ENCODE measurements at regions not wholly inside any gene's neighbourhood (a gene's known extent, or its start where the extent isn't known, plus 50 kb on each side); places are given as distances from the start of the nearest gene placed in this dataset.
"Not testable (repeated sequence)": the region's sequence is repeated elsewhere in the genome, so short reads cannot be mapped to it uniquely, and the experiment has no call there.

DNA sequence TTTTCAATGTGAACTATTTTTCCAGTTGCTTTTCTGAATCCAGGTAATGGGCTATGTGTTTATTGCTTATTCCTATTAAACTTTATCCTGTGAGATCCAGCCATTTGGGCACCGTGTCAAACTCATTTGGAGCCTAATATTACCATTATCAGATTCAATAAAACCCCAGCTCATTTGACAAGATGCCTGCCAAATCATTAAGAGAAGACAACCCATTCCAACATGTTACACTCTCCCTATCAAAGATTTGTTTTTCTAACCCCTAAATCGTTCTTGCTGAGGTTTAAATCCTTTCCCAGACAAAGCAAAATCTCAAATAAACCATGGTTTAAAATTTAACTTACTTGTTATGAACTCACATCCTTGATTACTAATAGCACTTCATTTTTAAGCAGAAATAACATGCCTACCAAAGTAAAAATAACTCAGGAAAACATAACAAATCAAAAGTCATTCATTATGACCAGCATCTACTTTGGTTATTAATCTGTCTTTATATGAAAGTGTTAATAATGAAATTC, 130.0 kb upstream of the TCF21 start:
- no peak for DNase-seq

DNA sequence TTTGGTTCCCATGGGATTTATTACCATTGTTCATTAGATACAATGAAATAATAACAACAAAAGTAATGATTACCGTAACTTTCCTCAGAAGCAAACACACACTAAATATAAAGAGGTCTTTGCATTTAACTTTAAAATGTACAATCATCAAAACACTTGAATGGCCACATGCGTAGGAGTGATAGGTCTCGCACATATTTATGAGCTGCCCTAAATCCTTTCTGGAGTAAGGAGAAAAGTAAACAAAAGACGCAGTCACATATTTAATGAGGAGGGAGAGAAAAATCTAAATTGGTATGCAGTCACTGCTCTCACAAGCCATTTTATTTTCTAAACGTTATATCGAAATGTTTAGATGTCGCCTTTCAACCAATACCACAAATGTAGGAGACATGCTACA, 129.4 kb upstream of the TCF21 start:
- no peak for DNase-seq

DNA sequence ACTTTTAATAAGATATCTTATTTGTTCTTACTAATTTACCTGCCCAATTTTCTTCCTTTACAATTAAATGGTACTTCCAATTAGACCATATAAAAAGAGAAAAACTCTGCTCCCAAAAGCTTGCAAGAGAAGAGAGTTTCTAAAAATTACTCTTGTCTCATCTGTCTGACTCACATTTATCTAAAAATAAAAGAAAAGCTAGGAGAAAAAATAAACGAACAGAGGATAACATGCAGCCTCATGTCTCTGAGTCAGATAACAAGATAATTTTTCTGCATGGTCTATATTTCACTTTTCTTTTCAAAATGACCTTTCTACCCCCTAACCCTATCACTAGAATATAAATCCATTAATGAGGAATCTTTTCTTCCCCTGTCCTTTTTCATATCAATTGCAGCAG, 127.2 kb upstream of the TCF21 start:
- DNase-seq: no peak

DNA sequence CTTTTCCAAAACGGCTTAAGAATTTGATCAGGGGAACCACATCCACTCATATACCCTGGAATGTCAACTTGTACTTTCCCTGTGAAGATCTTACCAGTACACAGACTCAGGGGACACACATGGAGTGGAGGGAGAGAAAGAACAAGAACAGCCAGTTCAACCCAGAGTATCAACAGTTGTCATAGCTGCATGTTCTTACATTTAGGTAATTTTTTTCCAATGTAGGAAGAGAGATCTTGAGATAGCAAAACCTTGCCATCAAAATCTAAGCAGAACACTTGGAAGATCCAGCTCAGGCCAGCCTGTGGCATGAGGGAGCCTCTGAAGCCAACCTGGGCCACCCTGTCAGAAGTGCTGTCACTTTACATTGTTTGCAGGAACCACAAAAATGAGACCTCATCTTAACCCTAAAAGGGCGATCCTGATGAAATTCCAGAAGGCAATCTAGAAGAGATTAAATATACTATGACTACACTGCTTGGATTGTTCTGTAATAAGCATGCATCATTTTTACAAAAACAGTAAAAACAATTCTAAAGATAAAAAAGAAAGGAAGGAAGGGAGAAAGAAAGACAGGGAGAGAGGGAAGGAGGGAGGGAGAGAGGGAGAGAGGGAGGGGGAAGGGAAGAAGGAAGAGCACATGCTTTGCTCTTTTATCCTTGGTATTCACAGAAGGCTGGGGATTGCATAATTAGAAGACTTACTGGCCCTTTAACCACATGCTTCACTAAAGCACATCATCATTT, 124.7 kb upstream of the TCF21 start:
- no peak for DNase-seq

DNA sequence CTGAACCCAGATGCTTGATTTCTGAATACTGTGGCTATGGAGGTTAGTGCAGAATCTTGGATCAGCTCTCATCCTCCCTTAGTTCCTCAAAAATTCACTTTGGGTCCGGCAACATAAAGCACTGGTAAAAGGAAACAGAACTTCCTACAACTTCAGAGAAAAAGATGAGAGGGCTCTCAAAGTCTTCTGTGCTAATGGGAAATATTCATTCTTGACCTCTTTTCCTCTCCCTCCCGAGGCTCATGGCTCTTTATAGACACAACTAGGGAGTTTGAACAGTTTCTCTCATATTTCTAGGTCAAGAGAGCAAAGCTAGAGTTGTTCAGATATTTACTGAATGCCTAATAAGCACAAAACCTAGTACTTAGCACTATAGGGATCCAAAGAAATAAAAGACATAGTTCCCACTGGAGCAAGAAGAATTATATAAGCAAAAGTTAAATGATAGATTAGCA, 124.1 kb upstream of the TCF21 start:
- no peak for DNase-seq

DNA sequence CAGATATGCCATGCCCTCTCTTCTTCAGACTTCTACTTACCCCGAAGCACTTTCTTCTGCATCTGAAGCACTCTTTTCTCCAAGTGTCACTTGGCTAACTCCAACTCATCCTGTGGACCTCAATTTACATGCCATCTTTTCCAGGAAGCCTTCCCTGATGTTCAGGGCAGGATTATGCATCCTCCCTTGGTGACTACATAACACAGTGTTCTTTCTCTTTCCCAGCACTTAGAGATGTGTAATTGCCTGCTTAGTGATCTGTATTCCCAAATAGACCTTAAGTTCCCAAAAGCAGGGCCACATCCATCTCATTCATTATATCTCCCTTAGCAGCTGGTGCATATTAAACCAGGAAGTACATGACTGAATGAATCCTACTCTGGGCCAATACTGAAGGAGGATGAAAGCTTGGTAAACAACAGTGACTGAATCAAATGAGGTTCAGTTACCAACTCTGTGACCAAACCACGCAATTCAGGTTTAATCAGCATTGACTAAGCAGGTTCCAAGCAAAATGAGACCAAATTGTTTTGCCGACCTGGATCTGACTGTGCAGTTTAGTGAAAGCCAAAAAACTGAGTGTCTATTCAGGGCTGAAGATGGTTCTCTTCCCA, 121.4 kb upstream of the TCF21 start:
- no peak for DNase-seq

DNA sequence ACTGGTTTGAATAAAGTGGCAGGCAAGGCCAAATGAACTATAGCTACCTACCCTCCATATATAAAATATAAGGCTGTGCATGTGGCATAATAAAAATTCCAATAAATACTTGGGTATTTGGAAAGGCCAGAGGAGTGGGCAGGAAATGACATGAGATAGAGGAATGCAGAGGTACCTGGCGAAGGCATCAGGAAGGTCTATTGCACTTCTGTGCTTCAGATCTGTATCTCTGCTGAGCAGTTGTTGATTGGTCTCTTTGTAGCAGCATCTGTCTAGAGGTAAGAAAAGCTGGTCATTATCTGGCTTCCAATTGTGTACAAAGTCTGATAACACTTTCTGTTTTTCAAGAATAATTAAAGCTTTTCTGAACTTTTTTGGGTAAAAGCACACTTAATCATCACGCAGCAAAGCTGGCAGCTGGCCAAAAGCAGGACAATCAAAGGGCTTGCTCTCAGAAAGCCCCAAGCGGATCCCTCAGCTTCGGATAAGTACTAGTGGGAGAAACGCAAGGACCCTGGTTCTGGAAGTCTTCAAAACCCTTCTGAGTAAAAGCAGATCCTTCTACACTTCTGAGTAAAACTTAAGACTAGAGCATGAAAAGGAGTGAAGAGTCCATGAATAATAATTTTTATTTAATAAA, 120.1 kb upstream of the TCF21 start:
- DNase-seq: no peak

DNA sequence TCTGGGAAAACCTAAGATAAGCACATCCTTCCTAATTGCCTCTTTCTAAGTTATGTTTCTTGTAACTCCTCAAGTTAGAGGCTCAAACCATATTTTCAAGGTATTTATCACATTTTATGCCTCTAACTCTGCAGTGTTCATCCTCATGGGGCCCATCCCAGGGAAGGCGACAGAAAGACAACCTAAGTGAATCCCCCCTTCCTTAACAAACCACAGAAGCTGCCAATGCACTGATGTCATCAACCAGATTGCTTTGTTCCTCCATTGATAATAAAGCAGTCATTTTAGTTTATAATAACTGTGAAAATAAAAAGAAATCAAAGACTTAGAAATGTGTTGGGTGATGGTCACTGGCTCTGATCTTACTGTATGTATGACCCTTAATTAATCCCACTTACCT, 119.5 kb upstream of the TCF21 start:
- DNase-seq: no peak

DNA sequence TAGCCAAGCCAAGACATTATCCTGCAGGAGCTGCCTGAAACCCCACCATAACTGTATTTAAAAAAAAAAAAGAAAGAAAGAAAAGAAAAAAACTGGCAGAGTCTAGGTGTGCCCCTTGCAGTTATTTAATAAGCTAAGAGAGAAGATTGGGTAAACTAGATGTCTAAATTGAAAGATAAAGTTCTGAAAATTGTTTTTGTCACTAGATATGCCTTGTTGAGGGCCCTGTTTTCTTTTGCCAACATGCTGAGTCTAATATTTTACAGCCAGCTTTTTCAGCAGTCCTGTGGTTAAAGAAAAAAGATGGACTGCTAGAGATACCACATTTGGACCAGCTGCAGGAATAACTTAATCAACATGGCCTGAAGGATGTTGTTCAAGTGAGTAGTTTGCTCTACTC, 116.3 kb upstream of the TCF21 start:
- DNase-seq: no peak

DNA sequence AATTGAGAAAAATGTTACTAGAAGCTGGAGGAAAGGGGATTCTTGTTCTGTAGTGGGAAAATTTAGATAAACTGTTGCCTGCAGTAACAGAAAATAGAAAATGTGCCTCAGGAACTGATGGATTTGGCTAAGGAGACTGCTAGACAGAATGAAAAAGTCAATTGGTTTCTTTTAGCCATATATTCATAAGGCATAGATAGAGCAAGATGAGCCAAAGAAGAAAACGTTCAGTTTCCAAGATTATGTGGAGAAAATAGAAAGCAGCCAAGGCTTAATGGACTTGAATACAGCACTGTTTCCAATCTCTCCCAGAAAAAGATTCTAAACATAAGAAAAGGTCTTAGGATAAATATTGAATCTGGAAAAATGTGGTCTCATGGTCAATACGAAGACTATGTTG, 115.1 kb upstream of the TCF21 start:
- DNase-seq: no peak

DNA sequence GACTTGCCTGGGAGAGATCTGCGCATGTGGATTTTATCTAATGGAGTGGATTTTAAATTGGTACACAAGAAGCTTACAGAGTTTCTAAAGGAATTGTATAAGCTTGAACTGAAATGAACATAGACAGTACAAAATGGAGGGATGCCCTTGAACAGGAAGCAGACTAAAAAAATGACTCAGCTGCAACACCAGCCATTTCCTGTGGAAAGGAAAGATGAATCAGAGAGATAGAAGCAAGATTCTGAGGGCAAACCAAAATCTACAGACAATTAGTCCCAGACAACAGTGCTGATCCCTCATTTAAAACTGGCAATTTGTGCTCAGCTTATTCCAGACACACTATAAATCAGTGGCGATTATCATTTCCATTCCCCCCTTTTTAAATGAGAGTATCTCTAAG, 114.6 kb upstream of the TCF21 start:
- no peak for DNase-seq

DNA sequence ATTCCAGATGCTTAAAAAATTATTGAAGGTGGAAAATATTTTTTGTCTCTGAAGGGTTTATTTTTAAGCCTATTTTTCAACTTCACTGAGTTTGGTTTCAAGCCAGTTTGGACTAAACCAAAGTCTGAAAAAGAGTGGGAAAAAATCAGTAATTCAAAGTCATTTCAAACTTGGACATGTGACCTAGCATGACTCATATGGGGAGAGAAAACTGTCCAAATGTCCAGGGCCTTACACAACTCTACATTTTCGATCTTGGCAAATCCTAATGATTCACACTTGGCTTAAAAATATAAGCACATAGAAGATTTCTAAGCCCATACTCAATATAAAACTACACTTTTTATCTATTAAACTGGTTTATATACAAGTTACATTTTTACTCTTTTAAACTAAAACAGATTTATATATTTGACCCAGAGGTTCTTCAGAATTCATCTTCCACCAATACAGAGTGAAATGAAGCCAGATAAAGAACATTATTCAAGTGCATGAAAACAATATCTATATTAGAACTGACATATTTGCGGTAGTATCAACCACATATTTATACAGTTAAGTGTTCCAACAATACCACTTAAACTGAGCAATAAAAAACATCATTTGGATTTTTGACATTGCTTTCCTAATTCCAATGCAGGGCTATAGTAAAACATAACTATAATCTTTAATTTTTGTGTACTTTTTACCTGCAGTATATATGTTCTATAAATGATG, 110.3 kb upstream of the TCF21 start:
- no peak for DNase-seq

DNA sequence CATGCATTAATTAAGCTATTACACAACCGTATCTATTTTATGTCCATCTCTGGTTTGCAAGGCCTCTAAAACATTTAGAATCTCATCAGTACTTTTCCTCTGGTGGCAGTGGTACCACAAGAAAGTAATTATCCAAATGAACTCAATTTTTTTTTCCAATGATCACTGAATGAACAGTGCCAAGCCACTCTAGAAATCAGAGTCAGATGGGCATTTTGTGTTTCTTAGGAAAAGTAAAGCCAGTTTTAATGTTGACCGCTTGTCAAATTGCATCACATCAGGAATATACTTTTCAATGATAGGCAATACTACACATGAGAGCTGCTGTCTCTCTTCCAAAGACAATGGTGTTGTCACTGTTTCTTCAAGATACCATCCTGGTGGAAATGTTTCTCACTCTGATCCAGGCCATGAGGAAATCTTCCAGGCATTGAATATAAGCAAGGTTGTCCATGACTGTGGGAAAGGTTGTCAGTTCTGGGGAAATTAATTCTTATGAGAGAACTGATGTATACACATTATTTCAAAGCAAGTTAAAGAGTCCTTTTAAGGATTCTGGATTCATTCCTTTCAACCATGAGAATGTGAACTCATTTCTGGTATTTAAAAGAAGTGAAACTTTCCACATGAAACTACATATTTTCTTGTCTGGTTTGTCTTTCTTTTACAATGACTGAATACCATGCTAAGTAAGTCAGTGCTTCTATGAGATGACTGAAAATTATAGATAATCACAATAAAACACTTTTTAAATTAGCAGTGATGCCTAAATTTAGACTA, 108.8 kb upstream of the TCF21 start:
- no peak for DNase-seq

DNA sequence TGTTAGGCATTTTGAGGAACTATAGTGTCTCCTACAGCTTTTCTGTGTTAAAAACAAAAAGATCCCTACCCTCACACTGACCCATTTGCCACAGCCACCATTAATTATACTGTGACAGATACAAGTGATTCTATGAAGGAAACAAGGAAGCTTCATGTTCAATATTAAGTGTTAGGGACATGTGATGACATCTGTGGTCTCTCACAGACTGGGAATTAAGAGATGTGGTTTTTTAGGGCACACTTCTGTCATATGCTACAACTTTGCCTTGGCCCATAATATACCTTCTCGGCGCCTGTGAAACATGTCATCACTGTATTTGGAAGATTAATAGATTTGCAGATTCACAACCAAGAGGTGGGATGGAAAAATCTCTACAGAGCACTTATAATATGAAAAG, 102.9 kb upstream of the TCF21 start:
- DNase-seq: no peak

DNA sequence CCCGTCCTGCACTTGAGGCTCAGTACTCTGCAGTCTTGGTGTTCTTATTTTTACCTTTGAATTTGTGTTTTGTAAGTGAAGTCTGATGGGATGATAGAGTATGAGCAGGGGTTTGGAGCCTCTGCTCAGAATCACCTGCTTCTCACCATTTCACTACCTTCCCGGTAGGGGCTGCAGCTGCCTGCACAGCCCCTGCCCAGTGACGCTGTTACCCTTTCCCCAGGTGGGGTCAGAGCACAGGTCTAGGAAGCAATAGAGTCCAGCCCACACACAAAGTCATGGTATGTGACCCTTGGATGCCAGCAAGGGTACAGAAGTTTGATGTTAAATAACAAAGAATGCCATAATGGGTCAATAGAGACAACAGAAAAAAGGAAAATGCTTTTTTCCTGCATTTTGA, 101.8 kb upstream of the TCF21 start:
- no peak for DNase-seq

DNA sequence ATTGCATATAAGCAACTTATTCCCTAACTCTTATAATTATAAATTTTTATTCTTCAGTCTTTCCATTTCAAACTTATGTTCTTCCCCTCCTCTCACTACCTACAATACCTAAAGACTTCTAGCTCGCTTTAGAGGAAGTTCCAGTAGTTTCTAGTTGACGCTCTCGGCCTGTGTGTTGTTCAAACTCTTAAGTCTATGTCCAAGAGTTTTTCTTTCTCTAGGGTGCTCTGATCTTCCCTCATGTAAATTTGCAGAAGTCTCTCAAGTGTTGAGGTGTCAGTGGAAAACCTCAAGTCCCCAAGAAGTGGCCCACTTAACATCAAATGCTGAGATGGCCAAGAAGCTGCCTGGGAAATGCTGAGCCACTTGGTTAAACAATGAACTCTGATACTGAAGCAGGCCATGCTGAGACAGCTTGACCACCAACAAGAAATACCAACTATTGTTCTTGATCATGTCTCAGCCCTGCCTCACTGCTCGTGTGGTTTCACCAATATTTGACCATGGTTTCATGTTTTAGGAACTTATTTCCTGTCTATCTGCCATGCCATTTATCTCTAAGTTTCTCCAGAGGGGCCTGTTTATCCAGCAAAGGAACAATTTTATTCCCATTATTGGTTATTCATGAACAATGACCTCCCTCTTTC, 100.9 kb upstream of the TCF21 start:
- DNase-seq: no peak

DNA sequence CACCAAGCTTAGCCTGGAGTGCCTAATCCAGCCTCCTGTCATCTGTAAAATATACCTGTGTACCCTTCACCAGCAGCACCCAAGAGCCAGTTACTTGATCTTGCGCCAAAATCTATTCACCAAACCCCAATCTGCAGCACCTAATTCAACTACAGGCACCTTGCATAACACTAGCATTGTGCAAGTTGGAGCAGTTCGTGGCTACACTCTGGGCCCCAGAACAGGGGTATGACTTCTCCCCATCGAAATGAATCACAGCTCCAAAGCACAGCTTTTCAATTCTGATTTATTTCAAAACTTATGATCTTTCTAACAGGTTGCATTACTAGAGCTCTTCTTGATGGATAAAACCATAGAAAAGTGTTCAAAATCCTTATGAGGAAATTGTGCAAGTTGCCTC, 100.4 kb upstream of the TCF21 start:
- DNase-seq: no peak

DNA sequence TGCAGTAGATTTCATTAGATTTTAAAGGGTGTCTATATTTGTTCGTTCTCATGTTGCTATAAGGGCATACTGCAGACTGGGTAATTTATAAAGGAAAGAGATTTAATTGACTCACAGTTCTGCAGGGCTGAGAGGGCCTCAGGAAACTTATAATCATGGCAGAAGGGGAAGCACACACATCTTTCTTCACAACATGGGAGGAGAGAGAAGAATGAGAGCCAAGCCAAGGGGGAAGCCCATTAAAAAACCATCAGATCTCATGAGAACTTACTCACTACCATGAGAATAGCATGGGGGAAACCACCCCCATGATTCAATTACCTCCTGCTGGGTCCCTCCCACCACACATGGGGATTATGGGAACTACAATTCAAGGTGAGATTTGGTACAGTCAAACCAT, 99.5 kb upstream of the TCF21 start:
- DNase-seq: not testable (repeated sequence)

DNA sequence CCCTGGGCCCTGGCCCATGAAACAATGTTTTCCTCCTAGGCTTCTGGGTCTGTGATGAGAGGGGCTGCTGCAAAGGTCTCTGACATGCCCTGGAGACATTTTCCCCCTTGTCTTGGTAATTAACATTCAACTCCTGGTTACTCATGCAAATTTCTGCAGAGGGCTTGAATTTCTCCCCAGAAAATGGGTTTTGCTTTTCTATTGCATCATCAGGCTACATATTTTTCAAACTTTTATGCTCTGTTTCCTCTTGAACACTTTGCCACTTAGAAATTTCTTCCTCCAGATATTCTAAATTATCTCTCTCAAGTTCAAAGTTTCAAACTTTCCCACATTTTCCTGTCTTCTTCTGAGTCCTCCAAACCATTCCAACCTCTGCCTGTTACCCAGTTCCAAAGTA, 98.2 kb upstream of the TCF21 start:
- not testable (repeated sequence) for DNase-seq

DNA sequence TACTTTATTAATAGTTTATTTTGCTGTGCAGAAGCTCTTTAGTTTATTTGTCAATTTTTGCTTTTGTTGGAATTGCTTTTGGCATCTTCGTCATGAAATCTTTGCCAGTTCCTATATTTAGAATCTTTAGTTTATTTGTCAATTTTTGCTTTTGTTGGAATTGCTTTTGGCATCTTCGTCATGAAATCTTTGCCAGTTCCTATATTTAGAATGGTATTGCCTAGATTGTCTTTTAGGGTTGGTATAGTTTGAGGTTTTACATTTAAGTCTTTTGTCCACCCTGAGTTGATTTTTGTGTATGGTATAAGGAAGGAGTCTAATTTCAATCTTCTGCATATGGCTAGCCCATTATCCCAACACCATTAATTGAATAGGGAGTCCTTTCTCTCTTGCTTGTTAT, 93.9 kb upstream of the TCF21 start:
- DNase-seq: not testable (repeated sequence)

DNA sequence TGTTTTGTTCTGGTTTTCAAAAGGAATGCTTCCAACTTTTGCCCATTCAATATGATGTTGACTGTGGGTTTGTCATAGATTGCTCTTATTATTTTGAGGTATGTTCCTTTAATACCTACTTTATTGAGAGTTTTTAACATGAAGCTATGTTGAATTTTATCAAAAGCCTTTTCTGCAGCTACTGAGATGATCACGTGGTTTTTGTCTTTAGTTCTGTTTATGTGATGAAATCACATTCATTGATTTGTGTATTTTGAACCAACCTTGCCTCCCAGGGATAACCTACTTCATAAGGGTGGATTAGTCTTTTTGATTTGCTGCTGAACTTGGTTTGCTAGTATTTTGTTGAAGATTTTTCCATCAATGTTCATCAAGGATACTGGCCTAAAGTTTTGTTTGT, 92.7 kb upstream of the TCF21 start:
- DNase-seq: no peak

DNA sequence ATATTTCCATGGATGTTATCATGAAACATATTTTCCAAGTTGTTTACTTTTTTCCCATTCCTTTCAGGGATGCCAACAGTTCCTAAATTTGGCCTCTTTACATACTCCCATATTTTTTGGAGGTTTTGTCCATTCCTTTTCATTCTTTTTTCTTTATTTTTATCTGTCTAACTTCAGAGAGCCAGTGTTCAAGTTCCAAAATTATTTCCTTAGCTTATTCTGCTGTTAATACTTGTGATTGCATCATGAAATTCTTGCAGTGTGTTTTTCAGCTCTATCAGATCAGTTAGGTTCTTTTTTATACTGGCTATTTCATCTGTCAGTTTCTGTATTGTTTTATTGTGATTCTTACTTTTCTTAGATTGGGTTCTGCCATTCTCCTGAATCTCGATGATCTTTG, 89.9 kb upstream of the TCF21 start:
- no peak for DNase-seq
